Right lobe of liver (tissue), 4 donors: ENCODE measurements at regions not wholly inside any gene's neighbourhood (a gene's known extent, or its start where the extent isn't known, plus 50 kb on each side); places are given as distances from the start of the nearest gene placed in this dataset.

Source experiments
- POLR2A ChIP-seq: fragments of 450-650 bp; IDR thresholded peaks from one replicate; pipeline ENCODE4 v1.6.1; 2017; ENCODE audit warnings: antibody characterized with exemption, mild to moderate bottlenecking
- TF ChIP-seq, protein P1 (sequence below), 4 donors: fragments of 200-600 bp in 3 of 4; fragments of 450-650 bp in 1 of 4; IDR thresholded peaks; one replicate each; pipeline versions ENCODE4 v1.5.1 to v1.8.0; 2016 to 2022; ENCODE audit warnings: antibody characterized with exemption in 4 of 4, mild to moderate bottlenecking in 2 of 4
- donor health status: DM: no; HTN: no; CAD: no.
- donor health status: DM: no; HTN: no; CAD: no.
- donor health status: DM: no; HTN: yes; CAD: no.

DNA sequence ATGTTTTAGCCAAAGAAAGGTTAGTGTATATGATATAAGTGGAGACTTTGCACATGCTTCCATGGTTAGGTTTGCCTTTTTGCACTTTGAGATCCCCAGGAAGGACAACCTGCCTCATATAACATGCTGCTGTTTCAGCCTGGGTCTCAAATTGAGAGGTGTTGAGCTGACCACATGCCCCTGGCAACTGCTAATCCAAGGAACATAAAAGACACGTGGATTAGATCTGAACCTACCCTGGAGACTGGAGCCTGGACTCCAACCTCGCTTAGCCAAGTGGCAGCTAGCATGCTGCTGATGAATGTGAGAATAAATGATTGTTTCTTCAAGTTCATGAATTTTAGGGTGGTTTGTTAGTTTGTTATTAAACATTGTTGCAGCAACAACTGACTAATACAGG, 301.8 kb upstream of the TBC1D5 start:
- TF ChIP-seq, protein P1, sequence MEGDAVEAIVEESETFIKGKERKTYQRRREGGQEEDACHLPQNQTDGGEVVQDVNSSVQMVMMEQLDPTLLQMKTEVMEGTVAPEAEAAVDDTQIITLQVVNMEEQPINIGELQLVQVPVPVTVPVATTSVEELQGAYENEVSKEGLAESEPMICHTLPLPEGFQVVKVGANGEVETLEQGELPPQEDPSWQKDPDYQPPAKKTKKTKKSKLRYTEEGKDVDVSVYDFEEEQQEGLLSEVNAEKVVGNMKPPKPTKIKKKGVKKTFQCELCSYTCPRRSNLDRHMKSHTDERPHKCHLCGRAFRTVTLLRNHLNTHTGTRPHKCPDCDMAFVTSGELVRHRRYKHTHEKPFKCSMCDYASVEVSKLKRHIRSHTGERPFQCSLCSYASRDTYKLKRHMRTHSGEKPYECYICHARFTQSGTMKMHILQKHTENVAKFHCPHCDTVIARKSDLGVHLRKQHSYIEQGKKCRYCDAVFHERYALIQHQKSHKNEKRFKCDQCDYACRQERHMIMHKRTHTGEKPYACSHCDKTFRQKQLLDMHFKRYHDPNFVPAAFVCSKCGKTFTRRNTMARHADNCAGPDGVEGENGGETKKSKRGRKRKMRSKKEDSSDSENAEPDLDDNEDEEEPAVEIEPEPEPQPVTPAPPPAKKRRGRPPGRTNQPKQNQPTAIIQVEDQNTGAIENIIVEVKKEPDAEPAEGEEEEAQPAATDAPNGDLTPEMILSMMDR (IDR thresholded peaks at IDR 0.05), result no peak
- no peak for TF ChIP-seq POLR2A
